ENCODE measurements at regions not wholly inside any gene's neighbourhood (a gene's known extent, or its start where the extent isn't known, plus 50 kb on each side); places are given as distances from the start of the nearest gene placed in this dataset.

DNA sequence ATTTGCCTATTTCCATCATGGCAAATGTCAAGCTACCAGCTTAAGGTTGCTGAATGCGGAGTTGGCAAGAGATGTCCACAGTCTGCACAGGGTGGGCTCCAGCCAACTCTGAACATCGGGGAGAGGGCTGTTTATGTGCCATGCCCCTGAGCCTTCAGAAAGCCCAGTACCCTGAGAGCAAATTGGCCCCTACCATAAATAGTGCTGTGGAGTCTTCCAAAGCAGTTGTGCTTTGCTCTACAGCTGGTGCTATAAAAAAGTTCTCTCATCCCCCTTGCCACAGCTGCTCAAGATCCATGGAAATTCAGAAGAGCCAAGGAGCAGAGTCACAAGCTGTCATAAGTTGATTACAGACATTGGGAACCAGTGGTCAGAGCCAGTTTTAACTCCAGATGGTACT is 85.6 kb upstream of the CLDN14 start (continued):
- TF ChIP-seq ZNF574 (CRISPR knock-in tag; IDR thresholded peaks at IDR 0.05) (no peak), CEBPZ (IDR thresholded peaks at IDR 0.05; ENCODE audit: low read length) (no peak), TSC22D2 (CRISPR knock-in tag; IDR thresholded peaks at IDR 0.05; ENCODE audit: borderline replicate concordance) (no peak), ZSCAN20 (CRISPR knock-in tag; IDR thresholded peaks at IDR 0.05; ENCODE audit: borderline replicate concordance) (no peak), ATF1 (CRISPR knock-in tag; IDR thresholded peaks at IDR 0.05) (no peak), ZNF792 (CRISPR knock-in tag; IDR thresholded peaks at IDR 0.05) (no peak), DPF2 (CRISPR knock-in tag; IDR thresholded peaks at IDR 0.05; ENCODE audit: borderline replicate concordance, low read depth) (no peak), TOE1 (CRISPR knock-in tag; IDR thresholded peaks at IDR 0.05) (no peak)

GRCh38 chr21:36566644-36567043 is 86.7 kb upstream of the CLDN14 start:
- Histone ChIP-seq H3K79me2 (ENCODE audit: insufficient read depth, low read length) (no peaks in the 10 kb centered on the region), H3K4me3 (replicated peaks in 1 of 3; ENCODE audit: insufficient read depth in 1 of 3, low read depth in 2 of 3, low read length in 3 of 3) (no peak overlapping the region), H2AFZ (ENCODE audit: low read length) (no peak overlapping the region), H3K4me2 (ENCODE audit: low read depth, low read length) (no peak overlapping the region), H3K4me1 (ENCODE audit: insufficient read depth, low read length) (no peaks in the 10 kb centered on the region), H3K36me3 (replicated peaks in 1 of 2; ENCODE audit: control insufficient read depth in 1 of 2, insufficient read depth in 2 of 2, low read length in 2 of 2) (no peaks in the 10 kb centered on the region), H3K9me3 (ENCODE audit: low read length) (no peaks in the 10 kb centered on the region), H3K9ac (ENCODE audit: insufficient read depth, low read depth, low read length) (no peak overlapping the region), H3K27ac (ENCODE audit: extremely low read length, insufficient read depth, low read length) (no peak overlapping the region), H3K27me3 (ENCODE audit: control insufficient read depth in 1 of 2, insufficient read depth in 2 of 2, low read length in 2 of 2) (peaks cover 0 to 22% of the 10 kb centered on the region in 2 experiments; a peak in 1 of 5 replicates), H4K20me1 (ENCODE audit: insufficient read depth, low read length) (no peaks in the 10 kb centered on the region)
- intact Hi-C loops (cut with micrococcal nuclease; ENCODE audit: unreplicated experiment): no loop called here
- POLR2A ChIA-PET: no interaction called here
- no peak for TF ChIP-seq RARG (CRISPR knock-in tag; IDR thresholded peaks at IDR 0.05; ENCODE audit: low read depth)
- FAIRE-seq (no peak), DNase-seq (ENCODE audit: low spot score) (no peak), ATAC-seq (no peak)
- CTCF ChIA-PET (ENCODE audit: low intra/inter-chr PET ratio, low total read pairs): no interaction called here
- no TSS peak for BruUV-seq (replicated peaks)
- in situ Hi-C loops (cut with HindIII; ENCODE audit: extremely low pct_ligation_motif_present, low pct_unique_long_range_greater_than_20kb): no loop called here
- WGBS (ENCODE audit: low lambda C conversion rate): 35% methylated on average over 7 of the region's 7 CpGs

Data from HepG2 (cell line).